Eye (tissue), 1 donor: ENCODE measurements at regions not wholly inside any gene's neighbourhood (a gene's known extent, or its start where the extent isn't known, plus 50 kb on each side); places are given as distances from the start of the nearest gene placed in this dataset.

Source experiments
- DNase-seq: peaks from one replicate; pipeline ENCODE4 v3.0.0-alpha.2; 2015

- DNase-seq: peak; percentile 70
Measured at GRCh38 chr12:42705863-42706262, 116.3 kb upstream of the PRICKLE1 start.

DNA sequence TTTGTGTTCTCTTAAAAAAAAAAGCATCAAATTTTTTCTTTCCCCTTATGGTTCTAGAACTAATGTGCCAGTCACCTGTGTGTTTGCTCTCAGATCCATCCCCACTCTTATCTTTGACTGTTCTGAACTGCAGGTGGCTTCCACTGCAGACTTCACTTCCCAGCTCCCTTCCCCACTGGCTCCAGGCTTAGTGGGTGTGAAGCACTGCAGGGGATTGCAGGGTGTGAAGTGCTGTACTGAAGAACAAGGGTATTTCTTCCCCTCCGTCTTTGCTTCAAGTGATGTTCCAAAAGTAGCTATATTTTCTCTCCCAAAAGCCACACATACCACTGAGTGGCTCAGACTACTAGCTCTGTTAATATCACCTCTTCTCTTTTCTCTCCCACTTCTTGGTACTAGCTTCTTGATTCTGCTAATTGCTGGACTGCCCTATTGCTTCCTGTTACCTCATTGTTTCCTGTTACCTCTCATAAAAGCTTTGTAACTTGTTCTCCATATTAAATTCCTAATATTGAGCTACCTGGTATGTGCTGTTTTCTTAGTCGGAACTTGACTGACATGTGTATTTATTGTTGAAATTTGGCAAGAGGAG is 115.4 kb upstream of the PRICKLE1 start:
- no peak for DNase-seq

- no peak for DNase-seq
Measured at GRCh38 chr12:42704340-42704739, 114.8 kb upstream of the PRICKLE1 start.

GRCh38 chr12:42701084-42701483 is 111.5 kb upstream of the PRICKLE1 start:
- no peak for DNase-seq

DNA sequence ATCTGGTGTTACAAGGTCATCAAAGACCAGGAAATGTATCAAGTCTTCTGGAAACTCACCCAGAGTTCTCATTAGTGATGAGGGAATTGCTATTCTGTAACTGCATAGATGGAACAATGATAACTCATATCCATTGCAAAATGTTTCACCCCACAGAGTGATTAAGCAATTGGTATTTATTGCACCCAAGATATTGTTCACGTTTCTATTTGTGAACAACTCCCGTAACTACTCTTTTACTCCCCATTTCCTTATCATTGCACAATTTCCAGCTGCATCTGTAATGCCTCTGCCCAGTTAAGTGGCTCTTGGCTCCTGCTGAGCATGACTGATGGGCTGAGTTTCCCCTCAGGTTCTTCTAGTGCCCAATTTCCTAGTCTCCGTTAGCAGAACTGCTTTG is 108.7 kb upstream of the PRICKLE1 start:
- DNase-seq: no peak

DNA sequence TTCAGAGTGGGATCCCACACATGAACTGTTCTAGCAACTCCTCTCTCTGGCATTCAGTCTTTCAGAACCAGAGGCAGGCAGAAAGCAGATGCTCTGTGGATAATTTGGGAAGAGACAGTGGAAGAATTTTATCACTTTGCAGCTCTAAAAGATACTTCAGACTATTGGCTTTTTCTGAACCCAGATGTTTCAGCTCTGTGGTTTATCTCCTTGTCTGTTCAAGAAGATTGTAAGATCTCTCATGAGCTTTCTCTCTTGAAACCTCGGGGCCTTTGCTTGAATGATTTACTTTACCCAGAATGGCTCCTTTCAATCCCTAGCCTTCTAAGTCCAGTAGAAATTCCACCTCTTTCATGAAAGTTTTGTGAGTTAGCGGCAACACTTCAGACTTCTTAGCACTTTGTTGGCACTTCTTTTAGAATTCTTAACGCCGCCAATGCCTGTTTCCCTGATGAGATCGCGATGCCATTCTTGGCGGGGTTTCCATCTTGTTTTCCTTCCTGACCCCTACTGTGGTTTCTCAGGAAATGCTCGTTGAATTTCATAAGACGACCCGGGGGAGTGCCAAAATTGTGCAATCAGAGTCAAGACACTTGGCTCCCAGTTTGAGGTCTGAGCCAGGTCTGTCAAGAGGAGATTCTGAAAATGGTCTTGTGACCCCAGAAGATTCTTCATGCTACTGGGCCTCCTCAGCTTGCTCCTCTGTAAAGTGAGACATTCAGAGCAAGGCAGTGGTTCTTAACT is 107.0 kb upstream of the PRICKLE1 start:
- DNase-seq: no peak

- DNase-seq: no peak
Measured at GRCh38 chr12:42695490-42695995, 106.0 kb upstream of the PRICKLE1 start.

DNA sequence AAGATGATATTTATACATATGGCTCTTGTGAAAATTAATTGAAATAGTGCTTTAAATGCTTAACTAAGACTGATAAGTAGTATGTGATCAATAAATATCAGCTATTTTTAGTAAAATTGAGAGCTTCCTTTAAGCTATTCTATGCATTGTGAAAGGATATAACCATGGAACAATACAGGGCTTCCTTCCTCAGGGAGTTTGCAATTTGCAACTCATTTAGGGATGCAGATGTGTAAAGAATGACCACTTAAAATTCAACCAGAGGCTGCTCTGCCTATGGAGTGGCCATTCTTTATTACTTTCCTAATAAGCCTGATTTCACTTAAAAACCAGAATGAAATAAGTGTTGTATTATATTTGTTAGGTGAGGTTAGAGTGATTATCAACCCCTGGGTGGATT is 103.2 kb upstream of the PRICKLE1 start:
- DNase-seq: no peak

- DNase-seq: no peak
Measured at GRCh38 chr12:42691991-42692557, 102.5 kb upstream of the PRICKLE1 start.

DNA sequence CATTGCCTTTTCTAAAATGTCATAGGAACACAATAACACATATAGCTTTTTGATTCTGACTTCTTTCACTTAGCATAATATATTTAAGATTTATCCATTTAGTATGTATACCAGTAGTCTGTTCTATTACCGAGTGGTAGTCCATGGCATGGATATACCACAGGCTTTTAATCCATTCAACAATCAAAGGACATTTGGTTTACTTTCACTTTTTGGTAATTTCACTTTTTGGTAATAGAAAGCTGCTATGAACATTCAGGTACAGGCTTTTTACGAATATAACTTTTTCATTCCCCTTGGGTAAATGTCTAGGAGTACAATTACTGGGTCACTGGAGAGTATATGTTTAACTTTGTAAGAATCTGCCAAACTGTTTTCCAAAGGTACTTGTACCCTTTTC is 100.7 kb upstream of the PRICKLE1 start:
- no peak for DNase-seq

- no peak for DNase-seq
Measured at GRCh38 chr12:42689699-42690098, 100.2 kb upstream of the PRICKLE1 start.

- no peak for DNase-seq
Measured at GRCh38 chr12:42686514-42687172, 97.1 kb upstream of the PRICKLE1 start.

GRCh38 chr12:42684802-42685071 is 95.2 kb upstream of the PRICKLE1 start:
- DNase-seq: no peak

DNA sequence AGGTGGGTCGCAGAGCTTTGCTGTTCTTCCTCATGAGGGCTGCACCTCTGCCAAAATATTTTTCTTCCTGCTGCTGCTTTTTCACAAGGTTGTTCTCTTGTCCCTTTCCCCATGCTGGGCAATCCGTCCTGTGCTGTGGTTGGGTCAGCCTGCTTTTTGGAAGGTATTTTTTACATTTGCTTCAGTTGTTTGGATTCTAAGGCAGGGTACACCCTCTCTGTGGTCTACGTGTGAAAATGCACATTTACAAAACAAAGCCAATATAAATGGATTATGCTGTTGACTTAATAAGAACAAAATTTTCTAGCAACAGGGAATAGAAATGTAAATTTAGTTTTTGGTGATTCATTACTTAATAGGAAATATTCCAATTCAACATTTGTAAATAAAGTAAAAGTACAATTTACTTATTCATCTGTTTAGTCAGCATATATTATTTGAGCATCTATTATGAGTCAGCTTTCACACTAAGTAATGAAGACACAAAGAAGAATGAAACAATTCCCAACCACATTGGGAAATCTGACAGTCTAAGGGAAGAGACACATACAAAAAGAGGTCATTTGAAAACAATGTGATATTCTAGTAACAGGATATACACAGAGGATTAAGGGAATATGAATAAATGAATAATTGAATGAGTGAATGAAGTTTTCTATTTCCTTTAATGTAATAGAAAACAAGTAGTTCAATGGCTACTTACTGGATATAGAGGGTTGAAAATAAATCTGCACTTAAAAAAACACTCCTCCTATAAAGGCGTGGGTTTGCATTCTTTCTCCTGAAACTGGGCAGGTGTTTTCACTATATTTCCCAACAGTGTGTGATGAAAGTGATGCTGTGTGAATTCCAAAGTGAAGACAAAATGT is 94.6 kb upstream of the PRICKLE1 start:
- no peak for DNase-seq

DNA sequence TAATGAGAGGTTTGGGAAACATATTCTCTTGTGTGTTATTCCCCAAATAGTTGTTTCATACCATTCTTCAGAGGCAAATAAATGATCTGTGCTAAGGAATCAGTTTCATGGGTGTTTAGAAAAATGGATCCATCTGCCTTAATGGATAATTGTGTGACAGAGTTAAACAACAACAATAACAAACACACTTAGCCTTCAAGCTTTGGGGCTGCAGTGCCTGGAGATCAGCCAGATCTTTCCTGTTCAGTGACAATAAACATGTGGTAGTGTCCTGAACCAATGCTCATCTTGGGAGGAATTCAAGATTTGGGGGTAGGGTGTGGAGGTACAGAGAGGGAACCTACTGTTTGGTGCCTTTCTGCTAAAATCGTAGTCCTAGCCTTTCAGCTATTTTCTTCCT is 93.7 kb upstream of the PRICKLE1 start:
- DNase-seq: no peak

- DNase-seq: peak; percentile 38
Measured at GRCh38 chr12:42679466-42679865, 89.9 kb upstream of the PRICKLE1 start.

- no peak for DNase-seq
Measured at GRCh38 chr12:42677461-42677860, 87.9 kb upstream of the PRICKLE1 start.

- no peak for DNase-seq
Measured at GRCh38 chr12:42673535-42673934, 84.0 kb upstream of the PRICKLE1 start.

DNA sequence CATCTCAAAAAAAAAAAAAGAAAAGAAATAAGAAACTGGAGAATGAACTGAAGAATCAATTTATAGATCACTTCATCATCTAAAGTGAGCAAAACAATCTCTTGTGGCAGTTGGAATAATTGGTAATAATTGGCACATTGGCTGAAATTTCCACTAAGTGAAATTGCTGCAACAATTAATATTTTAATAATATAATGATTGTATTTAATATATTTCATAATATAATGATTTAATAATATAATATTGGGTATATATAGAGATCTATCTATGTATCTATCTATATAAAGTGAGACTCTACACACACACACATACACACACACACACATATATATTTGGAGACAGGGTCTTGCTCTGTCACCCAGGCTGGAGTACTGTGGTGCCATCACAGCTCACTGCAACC is 81.2 kb upstream of the PRICKLE1 start:
- no peak for DNase-seq

DNA sequence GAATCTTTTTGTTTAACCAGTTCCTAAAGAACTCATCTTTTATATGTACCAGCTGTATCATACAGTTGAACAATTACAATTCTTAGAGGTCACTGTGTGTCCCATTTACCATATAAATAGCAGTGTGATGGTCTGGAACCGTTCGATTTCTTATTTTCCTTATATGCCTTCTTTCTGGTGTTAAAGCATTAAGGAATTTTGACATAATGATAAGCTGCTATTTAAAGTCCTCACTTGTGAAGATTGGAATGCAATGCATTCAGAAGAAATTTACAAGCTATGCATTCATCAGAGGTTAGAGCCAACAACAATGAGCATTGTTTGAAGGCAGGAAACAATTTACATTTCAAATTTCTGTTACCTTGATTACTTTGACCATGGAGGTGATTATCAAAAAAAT is 80.0 kb upstream of the PRICKLE1 start:
- DNase-seq: no peak

DNA sequence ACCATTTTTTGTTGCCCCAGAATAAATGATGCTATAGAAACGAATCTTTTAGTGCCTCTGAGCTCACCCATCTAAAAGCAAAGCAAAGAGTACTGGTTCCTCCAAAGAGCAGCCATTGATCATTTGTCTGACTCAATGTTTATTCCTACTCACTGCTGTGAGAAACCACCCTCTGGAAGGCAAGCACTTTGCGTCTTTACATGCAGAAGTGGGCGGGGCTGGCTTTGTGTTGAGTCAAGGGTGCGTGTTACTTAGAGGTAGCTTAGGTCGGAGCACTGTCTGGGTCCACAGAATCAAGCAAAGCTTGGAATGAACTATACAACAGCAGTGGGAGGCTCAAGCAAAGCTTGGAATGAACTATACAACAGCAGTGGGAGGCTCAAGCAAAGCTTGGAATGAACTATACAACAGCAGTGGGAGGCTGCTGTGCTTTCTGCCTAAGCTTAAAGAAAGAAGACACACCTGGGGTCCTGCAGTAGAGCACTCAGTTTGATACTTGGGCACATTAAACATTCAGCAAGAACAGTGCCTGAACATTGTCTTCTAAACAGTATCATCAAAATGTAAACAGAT is 77.2 kb upstream of the PRICKLE1 start:
- no peak for DNase-seq

DNA sequence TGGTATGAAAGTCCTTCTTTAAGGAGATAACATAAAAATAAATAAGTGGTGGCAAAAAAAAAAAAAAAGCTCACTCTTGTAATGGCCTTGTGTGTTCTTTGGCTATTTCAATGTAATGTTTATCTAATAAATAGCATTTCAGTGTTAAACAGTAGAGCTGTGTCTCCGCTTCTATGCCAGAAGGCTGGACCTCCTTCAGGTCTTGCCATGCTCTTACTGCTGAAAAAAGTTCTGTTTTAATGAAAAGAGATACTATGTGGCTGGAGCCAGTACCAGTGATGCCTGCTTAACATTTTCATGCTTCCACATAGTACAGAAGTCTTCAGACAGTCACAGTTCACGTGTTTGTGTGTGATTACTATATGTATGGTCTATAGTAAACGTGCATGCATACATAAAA is 74.1 kb upstream of the PRICKLE1 start:
- no peak for DNase-seq
